Endometrium (tissue), 2 donors: ENCODE measurements at regions not wholly inside any gene's neighbourhood (a gene's known extent, or its start where the extent isn't known, plus 50 kb on each side); places are given as distances from the start of the nearest gene placed in this dataset.

Source experiments
- FAIRE-seq: peaks from 2 replicates; lab custom pipeline; 2012; peaks lifted over from hg19 to GRCh38; lab: Jason Lieb, UNC
- donor health status: control.
- donor health status: control.

- no peak for FAIRE-seq
These were observed 356.9 kb upstream of the MARCKS start for GRCh38 chr6:113500221-113500620.

- no peak for FAIRE-seq
These were observed 352.0 kb upstream of the MARCKS start for GRCh38 chr6:113505084-113505699.

GRCh38 chr6:113508249-113508648 lies 348.9 kb upstream of the MARCKS start:
- no peak for FAIRE-seq

GRCh38 chr6:113511100-113511499 lies 346.0 kb upstream of the MARCKS start:
- no peak for FAIRE-seq

GRCh38 chr6:113512576-113512975 lies 344.6 kb upstream of the MARCKS start:
- no peak for FAIRE-seq

- no peak for FAIRE-seq
These were observed 344.1 kb upstream of the MARCKS start for GRCh38 chr6:113513086-113513485.

- no peak for FAIRE-seq
These were observed 334.8 kb upstream of the MARCKS start for GRCh38 chr6:113522376-113522775.

- no peak for FAIRE-seq
These were observed 332.3 kb upstream of the MARCKS start for GRCh38 chr6:113524826-113525225.

GRCh38 chr6:113526553-113526952 lies 330.6 kb upstream of the MARCKS start:
- no peak for FAIRE-seq

- FAIRE-seq: no peak
These were observed 330.1 kb upstream of the MARCKS start for GRCh38 chr6:113526995-113527394.

- no peak for FAIRE-seq
These were observed 329.0 kb upstream of the MARCKS start for GRCh38 chr6:113528111-113528510.

- FAIRE-seq: no peak
These were observed 327.9 kb upstream of the MARCKS start for GRCh38 chr6:113529196-113529595.

GRCh38 chr6:113529879-113530278 lies 327.3 kb upstream of the MARCKS start:
- no peak for FAIRE-seq

GRCh38 chr6:113530769-113531168 lies 326.4 kb upstream of the MARCKS start:
- FAIRE-seq: no peak

- FAIRE-seq: no peak
These were observed 317.9 kb upstream of the MARCKS start for GRCh38 chr6:113539202-113539601.

GRCh38 chr6:113539623-113540022 lies 317.5 kb upstream of the MARCKS start:
- FAIRE-seq: no peak

GRCh38 chr6:113540466-113540865 lies 316.7 kb upstream of the MARCKS start:
- no peak for FAIRE-seq

GRCh38 chr6:113551168-113551567 lies 306.0 kb upstream of the MARCKS start:
- FAIRE-seq: no peak

- no peak for FAIRE-seq
These were observed 300.4 kb upstream of the MARCKS start for GRCh38 chr6:113556775-113557174.

- no peak for FAIRE-seq
These were observed 298.7 kb upstream of the MARCKS start for GRCh38 chr6:113558431-113558830.

- peak; percentile 33 for FAIRE-seq
These were observed 298.2 kb upstream of the MARCKS start for GRCh38 chr6:113558966-113559365.

- FAIRE-seq: no peak
These were observed 296.8 kb upstream of the MARCKS start for GRCh38 chr6:113560376-113560775.

GRCh38 chr6:113560908-113561307 lies 296.2 kb upstream of the MARCKS start:
- FAIRE-seq: no peak

- FAIRE-seq: no peak
These were observed 294.9 kb upstream of the MARCKS start for GRCh38 chr6:113562248-113562647.
